HFFc6 (cell line): ENCODE measurements at regions not wholly inside any gene's neighbourhood (a gene's known extent, or its start where the extent isn't known, plus 50 kb on each side); places are given as distances from the start of the nearest gene placed in this dataset.

Source experiments
- DNase-seq: peaks from one replicate; pipeline ENCODE4 v3.0.0-alpha.2; 2018
- H3K27ac Mint-ChIP-seq: 2 replicates; pipeline ENCODE4 v1.8.0; 2020; ENCODE audit warnings: mild to moderate bottlenecking, mixed read lengths
- H3K27me3 Mint-ChIP-seq: 2 replicates; pipeline ENCODE4 v1.8.0; 2021; ENCODE audit warnings: mild to moderate bottlenecking, moderate library complexity, mixed read lengths; ENCODE audit not compliant: insufficient read depth
- H3K36me3 Mint-ChIP-seq: 2 replicates; pipeline ENCODE4 v1.8.0; 2021; ENCODE audit warnings: low read depth, mixed read lengths
- H3K4me1 Mint-ChIP-seq: 2 replicates; pipeline ENCODE4 v1.8.0; 2020; ENCODE audit warnings: low read depth, mixed read lengths
- H3K4me3 Mint-ChIP-seq: 2 replicates; pipeline ENCODE4 v1.8.0; 2020; ENCODE audit warnings: mild to moderate bottlenecking, moderate library complexity, mixed read lengths
- H3K9me3 Mint-ChIP-seq: 2 replicates; pipeline ENCODE4 v1.8.0; 2020; ENCODE audit warnings: mild to moderate bottlenecking, mixed read lengths
- CTCF ChIP-seq: fragments of 200-600 bp; sonication (generic); IDR thresholded peaks from 2 replicates; pipeline ENCODE4 v1.5.0; 2021; ENCODE audit warnings: antibody characterized with exemption, mild to moderate bottlenecking

GRCh38 chr3:46086986-46087385 lies 59.7 kb upstream of the XCR1 start:
- H3K36me3 Mint-ChIP-seq, result no peaks in the 10 kb centered on the region
- H3K4me1 Mint-ChIP-seq, result peaks cover 27% of the 10 kb centered on the region
- no peak overlapping the region for H3K4me3 Mint-ChIP-seq
- no peak overlapping the region for H3K27ac Mint-ChIP-seq
- H3K9me3 Mint-ChIP-seq, result no peaks in the 10 kb centered on the region
- TF ChIP-seq CTCF, result no peak
- no peak for DNase-seq
- peaks cover 7% of the 10 kb centered on the region for H3K27me3 Mint-ChIP-seq

DNA sequence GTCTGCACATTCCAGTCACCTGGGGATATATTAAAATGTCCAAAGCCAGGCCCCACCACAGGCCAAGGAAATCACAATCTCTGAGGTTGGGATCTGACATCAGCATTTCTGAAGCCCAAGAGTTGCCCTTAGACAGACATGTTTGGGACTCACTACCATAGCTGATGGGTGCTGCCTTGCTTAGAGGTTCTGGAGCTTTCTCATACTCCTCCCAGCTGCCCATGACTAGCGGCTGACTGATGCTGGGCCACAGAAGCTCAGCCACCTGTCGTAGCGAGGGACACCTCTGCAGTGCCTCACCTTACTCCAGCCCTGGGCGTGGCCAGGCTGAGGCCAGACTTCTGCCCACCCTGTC lies 58.8 kb upstream of the XCR1 start:
- H3K9me3 Mint-ChIP-seq, result no peaks in the 10 kb centered on the region
- H3K27me3 Mint-ChIP-seq, result peaks cover 4% of the 10 kb centered on the region
- no peak for DNase-seq
- no peak overlapping the region for H3K4me3 Mint-ChIP-seq
- no peak for TF ChIP-seq CTCF
- peaks cover 29% of the 10 kb centered on the region for H3K4me1 Mint-ChIP-seq
- H3K27ac Mint-ChIP-seq, result no peak overlapping the region
- H3K36me3 Mint-ChIP-seq, result no peaks in the 10 kb centered on the region

GRCh38 chr3:46085421-46086082 lies 58.3 kb upstream of the XCR1 start:
- Mint-ChIP-seq H3K27ac (no peak overlapping the region), H3K36me3 (no peaks in the 10 kb centered on the region), H3K27me3 (peaks cover 4% of the 10 kb centered on the region), H3K9me3 (no peaks in the 10 kb centered on the region), H3K4me1 (peaks cover 34% of the 10 kb centered on the region), H3K4me3 (no peak overlapping the region)
- DNase-seq, result no peak
- TF ChIP-seq CTCF, result no peak

DNA sequence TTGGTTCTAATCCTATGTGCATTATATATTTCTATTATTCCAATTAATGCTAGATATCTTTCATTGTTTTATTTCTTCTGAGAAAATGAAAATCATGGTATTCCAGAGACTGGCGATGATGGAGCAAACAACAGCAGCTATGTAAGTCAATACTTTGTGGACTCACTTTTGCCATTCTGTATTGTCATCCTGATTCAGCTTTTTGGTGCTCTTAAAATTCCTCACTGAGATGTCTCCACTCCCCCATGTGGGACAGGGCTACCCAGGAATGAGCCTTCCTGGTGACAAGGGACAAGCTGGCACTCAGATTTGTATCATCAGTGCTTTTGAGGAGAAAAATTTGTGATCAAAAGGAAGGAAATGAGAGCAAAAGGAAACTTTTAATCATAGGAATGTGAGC lies 56.7 kb upstream of the XCR1 start:
- H3K9me3 Mint-ChIP-seq, result no peaks in the 10 kb centered on the region
- H3K36me3 Mint-ChIP-seq, result no peaks in the 10 kb centered on the region
- peaks cover 4% of the 10 kb centered on the region for H3K27me3 Mint-ChIP-seq
- H3K4me3 Mint-ChIP-seq, result no peak overlapping the region
- H3K4me1 Mint-ChIP-seq, result peaks cover 32% of the 10 kb centered on the region
- no peak for TF ChIP-seq CTCF
- no peak overlapping the region for H3K27ac Mint-ChIP-seq
- no peak for DNase-seq

GRCh38 chr3:46082849-46083248 lies 55.6 kb upstream of the XCR1 start:
- Mint-ChIP-seq H3K27me3 (peaks cover 4% of the 10 kb centered on the region), H3K9me3 (no peaks in the 10 kb centered on the region), H3K36me3 (no peaks in the 10 kb centered on the region), H3K27ac (no peak overlapping the region), H3K4me1 (peaks cover 38% of the 10 kb centered on the region), H3K4me3 (no peak overlapping the region)
- no peak for TF ChIP-seq CTCF
- no peak for DNase-seq

- TF ChIP-seq CTCF, result no peak
- DNase-seq, result no peak
- H3K9me3 Mint-ChIP-seq, result no peaks in the 10 kb centered on the region
- peaks cover 4% of the 10 kb centered on the region for H3K27me3 Mint-ChIP-seq
- peaks cover 38% of the 10 kb centered on the region for H3K4me1 Mint-ChIP-seq
- H3K27ac Mint-ChIP-seq, result no peak overlapping the region
- no peak overlapping the region for H3K4me3 Mint-ChIP-seq
- H3K36me3 Mint-ChIP-seq, result no peaks in the 10 kb centered on the region
Observed at GRCh38 chr3:46082021-46082420, 54.7 kb upstream of the XCR1 start.
